Fibroblast of lung (primary cell): ENCODE measurements at regions not wholly inside any gene's neighbourhood (a gene's known extent, or its start where the extent isn't known, plus 50 kb on each side); places are given as distances from the start of the nearest gene placed in this dataset.

Source experiments
- DNase-seq, 2 donors: peaks; one replicate each; pipeline versions ENCODE4 v3.0.0 to v3.0.0-alpha.2; 2010; ENCODE audit warnings: low read depth in 2 of 2
- H2AFZ ChIP-seq: 2 replicates; pipeline ENCODE4 v1.5.1; 2012; ENCODE audit warnings: low read length, control low read depth, inconsistent platforms
- H3K27ac ChIP-seq: 2 replicates; pipeline ENCODE4 v1.5.1; 2011; ENCODE audit warnings: low read length, control low read depth; ENCODE audit not compliant: insufficient read depth
- H3K27me3 ChIP-seq: 2 replicates; pipeline ENCODE4 v1.5.1; 2011; ENCODE audit warnings: mild to moderate bottlenecking, low read length; ENCODE audit not compliant: control insufficient read depth, insufficient read depth
- H3K36me3 ChIP-seq: 2 replicates; pipeline ENCODE4 v1.5.1; 2011; ENCODE audit warnings: low read length; ENCODE audit not compliant: control insufficient read depth, insufficient read depth
- H3K4me1 ChIP-seq: 2 replicates; pipeline ENCODE4 v1.5.1; 2011; ENCODE audit warnings: low read length; ENCODE audit not compliant: control insufficient read depth, insufficient read depth; ENCODE audit errors: extremely low read depth
- H3K4me2 ChIP-seq: 2 replicates; pipeline ENCODE4 v1.5.1; 2011; ENCODE audit warnings: low read length, control low read depth; ENCODE audit not compliant: insufficient read depth; ENCODE audit errors: extremely low read depth
- H3K4me3 ChIP-seq, 4 experiments: fragments of 200-600 bp in 1 of 4; sonication (generic) in 1 of 4; replicated peaks in 1 of 4; 2 replicates each; pipeline ENCODE4 v1.5.1; 2011 to 2016; ENCODE audit warnings: low read length in 4 of 4, low read depth in 3 of 4, mild to moderate bottlenecking in 3 of 4, control low read depth in 2 of 4, inconsistent platforms in 1 of 4, mixed read lengths in 1 of 4; ENCODE audit not compliant: insufficient read depth in 1 of 4; ENCODE audit errors: control extremely low read depth in 1 of 4
- H3K79me2 ChIP-seq: 2 replicates; pipeline ENCODE4 v1.5.1; 2012; ENCODE audit warnings: mild to moderate bottlenecking, low read length, inconsistent platforms; ENCODE audit not compliant: control insufficient read depth, insufficient read depth
- H3K9ac ChIP-seq: 2 replicates; pipeline ENCODE4 v1.5.1; 2011; ENCODE audit warnings: mild to moderate bottlenecking, low read length, control low read depth; ENCODE audit not compliant: insufficient read depth
- H3K9me3 ChIP-seq: 2 replicates; pipeline ENCODE4 v1.5.1; 2012; ENCODE audit warnings: low read depth, low read length; ENCODE audit not compliant: control insufficient read depth, insufficient read depth
- H4K20me1 ChIP-seq: 2 replicates; pipeline ENCODE4 v1.5.1; 2011; ENCODE audit warnings: low read length; ENCODE audit not compliant: control insufficient read depth, insufficient read depth; ENCODE audit errors: extremely low read depth
- CTCF ChIP-seq, 2 donors: IDR thresholded peaks in 1 of 2; conservative IDR thresholded peaks in 1 of 2; 1 replicate in 1 of 2; 2 replicates in 1 of 2; pipeline ENCODE4 v1.5.1; 2011 to 2012; ENCODE audit warnings: low read length in 2 of 2, control low read depth in 1 of 2, inconsistent platforms in 1 of 2, low read depth in 1 of 2, mild to moderate bottlenecking in 1 of 2
- EZH2 ChIP-seq: IDR thresholded peaks from 2 replicates; pipeline ENCODE4 v1.5.1; 2012; ENCODE audit warnings: low read length, control low read depth, mild to moderate bottlenecking; ENCODE audit errors: missing control alignments

- H3K27me3 ChIP-seq = no peaks in the 10 kb centered on the region
- H3K36me3 ChIP-seq = no peaks in the 10 kb centered on the region
- no peak overlapping the region for H3K27ac ChIP-seq
- no peaks in the 10 kb centered on the region for H4K20me1 ChIP-seq
- no peak overlapping the region for H3K9ac ChIP-seq
- H3K79me2 ChIP-seq = no peaks in the 10 kb centered on the region
- H3K4me1 ChIP-seq = no peaks in the 10 kb centered on the region
- H2AFZ ChIP-seq = no peak overlapping the region
- no peak overlapping the region for H3K4me2 ChIP-seq
- no peaks in the 10 kb centered on the region for H3K9me3 ChIP-seq
- TF ChIP-seq CTCF (conservative IDR thresholded peaks at IDR 0.05 in 1 of 2, IDR thresholded peaks at IDR 0.05 in 1 of 2; ENCODE audit: low read depth in 1 of 2, low read length in 2 of 2) = no peak
- no peak overlapping the region for H3K4me3 ChIP-seq
- no peak for DNase-seq
These were observed 365.2 kb downstream of the CD109 start for GRCh38 chr6:74061201-74061600.

GRCh38 chr6:74060354-74060753 lies 364.4 kb downstream of the CD109 start:
- no peak overlapping the region for H3K4me2 ChIP-seq
- H3K79me2 ChIP-seq = no peaks in the 10 kb centered on the region
- H3K9ac ChIP-seq = no peak overlapping the region
- no peaks in the 10 kb centered on the region for H4K20me1 ChIP-seq
- H3K4me3 ChIP-seq = no peak overlapping the region
- no peak overlapping the region for H3K27ac ChIP-seq
- H3K27me3 ChIP-seq = no peaks in the 10 kb centered on the region
- no peak overlapping the region for H2AFZ ChIP-seq
- H3K36me3 ChIP-seq = no peaks in the 10 kb centered on the region
- TF ChIP-seq CTCF (conservative IDR thresholded peaks at IDR 0.05 in 1 of 2, IDR thresholded peaks at IDR 0.05 in 1 of 2; ENCODE audit: low read depth in 1 of 2, low read length in 2 of 2) (no peak), EZH2 (no peak)
- no peaks in the 10 kb centered on the region for H3K9me3 ChIP-seq
- DNase-seq = no peak
- H3K4me1 ChIP-seq = no peaks in the 10 kb centered on the region

GRCh38 chr6:74058606-74059005 lies 362.6 kb downstream of the CD109 start:
- Histone ChIP-seq H3K4me3 (no peak overlapping the region), H3K9ac (no peak overlapping the region), H3K27me3 (no peaks in the 10 kb centered on the region), H3K79me2 (no peaks in the 10 kb centered on the region), H3K4me2 (no peak overlapping the region), H3K4me1 (no peaks in the 10 kb centered on the region), H3K9me3 (no peaks in the 10 kb centered on the region), H4K20me1 (no peaks in the 10 kb centered on the region), H2AFZ (no peak overlapping the region), H3K27ac (no peak overlapping the region), H3K36me3 (no peaks in the 10 kb centered on the region)
- TF ChIP-seq CTCF (conservative IDR thresholded peaks at IDR 0.05 in 1 of 2, IDR thresholded peaks at IDR 0.05 in 1 of 2; ENCODE audit: low read depth in 1 of 2, low read length in 2 of 2) (no peak), EZH2 (no peak)
- DNase-seq = no peak
